ENCODE measurements at regions not wholly inside any gene's neighbourhood (a gene's known extent, or its start where the extent isn't known, plus 50 kb on each side); places are given as distances from the start of the nearest gene placed in this dataset.

DNA sequence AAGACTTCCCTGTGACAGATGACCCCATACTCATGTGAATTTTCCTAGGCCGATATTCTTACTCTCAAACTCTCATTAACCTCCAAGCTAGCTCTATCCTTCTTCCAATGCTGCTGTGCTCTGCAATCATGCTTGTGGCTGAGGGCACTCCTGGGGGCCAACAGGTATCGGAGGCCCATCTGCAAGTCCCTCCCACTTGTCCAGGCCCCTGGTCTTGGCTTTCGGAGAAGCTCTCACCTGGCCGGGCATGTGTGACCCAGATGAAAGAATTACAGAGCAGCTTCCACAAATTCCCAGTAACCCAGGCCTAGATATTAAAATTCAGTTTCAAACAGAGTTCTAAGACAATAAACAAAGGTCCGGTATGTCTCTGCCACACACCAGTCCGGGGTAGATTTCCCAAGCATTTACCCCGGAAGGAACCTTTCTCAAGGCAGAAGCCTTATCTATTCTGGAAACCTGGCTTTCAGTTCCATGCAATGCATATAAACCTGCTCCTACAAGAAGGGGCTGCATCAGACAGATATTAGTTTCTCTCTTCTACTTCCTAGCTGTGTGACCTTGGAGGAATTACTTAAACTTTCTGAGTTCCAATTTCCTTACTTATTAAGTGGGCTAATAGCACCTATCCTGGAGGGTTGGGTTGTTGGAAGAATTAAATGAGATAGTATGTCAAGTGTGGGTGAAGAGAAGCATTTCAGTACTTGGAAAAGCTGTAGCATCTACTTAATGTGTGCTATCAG lies 270.8 kb downstream of the PTTG2 start:
- no peak for DNase-seq (ENCODE audit: low spot score)

DNA sequence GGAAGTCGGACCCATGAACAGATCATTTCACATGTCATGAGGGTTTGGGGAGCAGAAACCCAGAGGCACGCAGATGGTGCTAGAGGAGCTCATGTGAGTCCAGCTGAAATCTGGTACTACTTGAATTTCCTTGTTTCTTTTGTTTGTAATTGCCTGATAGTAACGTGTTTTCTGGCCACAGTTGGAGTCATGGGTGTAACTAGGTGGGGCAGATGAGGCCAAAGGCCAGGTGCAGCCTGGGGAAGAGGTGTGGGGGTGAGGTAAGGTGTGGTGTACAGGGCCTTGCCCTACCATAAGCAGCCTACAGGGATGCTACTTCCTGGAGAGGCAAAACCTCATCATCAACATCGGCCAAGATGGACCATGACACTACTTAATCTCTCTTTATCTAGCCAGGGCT lies 271.4 kb downstream of the PTTG2 start:
- DNase-seq (ENCODE audit: low spot score), result no peak

DNA sequence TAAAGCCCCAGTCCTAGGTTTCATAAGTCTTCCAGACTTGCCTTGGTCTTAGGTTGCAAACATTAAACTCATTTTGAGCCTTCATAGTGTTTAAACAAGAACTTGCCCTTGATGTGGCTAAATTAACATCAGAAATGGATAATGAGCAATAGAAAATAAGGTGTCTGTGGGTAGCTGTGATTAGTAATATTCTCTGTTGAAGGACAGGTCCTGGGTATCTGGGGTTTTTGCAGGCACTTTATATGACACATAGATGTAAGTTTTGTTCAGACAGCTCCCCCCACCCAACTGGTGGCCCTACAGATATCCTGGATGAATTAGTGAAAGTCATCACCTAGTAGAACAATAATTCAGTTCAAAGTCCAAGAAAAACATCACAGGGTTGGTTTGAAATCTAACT lies 272.5 kb downstream of the PTTG2 start:
- no peak for DNase-seq (ENCODE audit: low spot score)

DNA sequence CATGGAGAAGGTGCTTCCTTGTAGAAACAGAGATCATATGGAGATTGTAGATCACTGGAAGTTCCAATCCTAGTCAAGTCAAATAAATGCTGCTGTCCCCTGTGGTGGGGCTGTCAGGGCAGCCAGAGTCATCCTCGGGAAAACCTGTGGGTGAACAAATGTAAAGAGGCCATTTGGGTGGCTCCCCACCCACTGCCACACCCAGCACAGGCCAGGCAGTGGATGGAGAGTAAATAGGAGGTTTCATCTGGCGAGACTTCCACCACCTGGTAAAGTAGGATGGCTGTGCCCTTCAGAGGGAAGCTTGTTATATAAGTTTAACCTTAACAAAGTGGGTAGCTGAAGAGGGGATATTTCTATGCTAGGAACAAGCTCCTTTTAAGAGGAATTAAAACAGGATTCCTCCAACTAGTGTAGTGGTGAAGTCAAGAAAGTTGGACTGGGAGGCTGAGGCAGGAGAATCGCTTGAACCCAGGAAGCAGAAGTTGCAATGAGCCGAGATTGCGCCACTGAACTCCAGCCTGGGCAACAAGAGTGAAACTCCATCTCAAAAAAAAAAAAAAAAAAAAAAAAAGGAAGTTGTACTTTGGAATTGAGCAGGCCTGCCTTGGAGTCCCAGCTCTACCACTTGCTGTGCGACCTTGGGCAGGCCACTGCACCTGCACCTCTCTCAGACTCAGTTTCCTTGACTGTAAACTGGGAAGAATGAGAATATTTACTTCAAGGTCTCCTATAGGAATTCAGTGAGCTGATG lies 273.7 kb downstream of the PTTG2 start:
- DNase-seq (ENCODE audit: low spot score), result no peak

DNA sequence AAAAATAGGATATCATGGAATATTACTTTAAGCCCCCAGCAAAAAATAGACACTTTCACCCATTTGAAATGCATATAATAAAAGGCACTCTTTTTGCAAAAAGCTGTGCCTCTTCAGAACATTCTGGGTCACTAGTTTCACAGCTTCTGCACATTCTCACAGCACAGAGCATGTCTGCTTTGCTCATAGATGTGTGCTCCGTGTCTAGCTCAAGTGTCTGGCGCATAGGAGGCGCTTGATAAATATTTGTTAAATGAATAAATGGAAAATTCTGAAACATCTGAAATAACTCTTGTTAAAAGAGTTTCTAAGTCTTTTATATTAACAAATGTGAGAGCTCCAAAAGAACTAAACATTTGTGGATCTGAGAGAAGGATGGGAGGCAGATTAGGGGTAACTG lies 275.2 kb downstream of the PTTG2 start:
- no peak for DNase-seq (ENCODE audit: low spot score)

DNA sequence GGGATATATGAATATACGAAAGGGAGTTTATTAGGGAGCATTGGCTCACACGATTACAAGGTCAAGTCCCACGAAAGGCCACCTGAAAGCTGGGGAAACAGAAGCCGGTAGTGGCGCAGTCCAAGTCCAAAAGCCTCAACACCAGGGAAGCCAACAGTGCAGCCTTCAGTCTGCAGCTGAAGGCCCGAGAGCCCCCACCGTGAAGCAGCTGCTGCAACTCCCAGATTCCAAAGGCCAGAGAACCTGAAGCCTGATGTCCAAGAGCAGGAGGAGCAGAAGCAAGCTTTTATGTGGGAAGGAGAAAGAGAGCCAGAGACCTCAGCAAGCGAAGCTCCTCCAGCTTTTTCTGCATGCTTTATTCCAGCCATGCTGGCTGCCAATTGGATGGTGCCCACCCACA lies 275.8 kb downstream of the PTTG2 start:
- no peak for DNase-seq (ENCODE audit: low spot score)

DNA sequence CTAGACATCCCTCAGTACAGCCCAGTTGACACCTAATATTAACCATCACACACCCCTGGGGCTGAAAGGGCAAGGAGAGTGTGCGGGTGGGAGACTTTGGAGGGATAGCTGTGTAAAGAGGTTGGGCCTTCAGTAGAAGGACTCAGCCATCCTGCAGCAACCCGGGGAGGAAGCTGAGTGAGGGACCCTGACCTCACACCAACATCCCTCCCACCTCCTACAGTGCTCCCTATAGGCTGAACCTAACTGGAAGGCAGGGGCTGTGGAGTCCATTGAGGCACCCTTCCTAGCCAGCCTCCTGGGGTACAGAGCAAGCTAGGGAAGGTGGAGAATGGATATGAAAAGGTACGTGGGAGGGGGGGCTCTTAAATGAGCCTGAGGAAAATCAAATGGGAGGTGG lies 276.3 kb downstream of the PTTG2 start:
- DNase-seq (ENCODE audit: low spot score), result no peak

DNA sequence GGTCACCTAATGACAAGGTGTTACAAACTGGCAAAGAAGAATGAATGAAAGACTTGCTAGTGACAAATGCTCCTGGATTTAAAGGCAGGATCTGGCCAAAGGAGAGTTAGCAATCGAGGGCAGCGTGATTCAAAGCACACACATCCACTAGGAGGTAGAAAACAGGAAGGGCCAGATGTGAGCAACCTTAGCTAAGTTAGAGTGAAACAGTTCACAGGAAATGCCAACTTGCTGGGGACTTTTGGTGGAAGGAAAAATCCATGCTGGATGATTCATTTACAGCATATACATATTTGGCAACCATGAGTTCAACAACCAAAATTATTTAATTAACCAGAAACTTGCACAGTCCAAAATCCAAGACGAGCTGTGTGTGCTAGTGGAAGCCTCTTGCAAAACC lies 276.9 kb downstream of the PTTG2 start:
- no peak for DNase-seq (ENCODE audit: low spot score)

DNA sequence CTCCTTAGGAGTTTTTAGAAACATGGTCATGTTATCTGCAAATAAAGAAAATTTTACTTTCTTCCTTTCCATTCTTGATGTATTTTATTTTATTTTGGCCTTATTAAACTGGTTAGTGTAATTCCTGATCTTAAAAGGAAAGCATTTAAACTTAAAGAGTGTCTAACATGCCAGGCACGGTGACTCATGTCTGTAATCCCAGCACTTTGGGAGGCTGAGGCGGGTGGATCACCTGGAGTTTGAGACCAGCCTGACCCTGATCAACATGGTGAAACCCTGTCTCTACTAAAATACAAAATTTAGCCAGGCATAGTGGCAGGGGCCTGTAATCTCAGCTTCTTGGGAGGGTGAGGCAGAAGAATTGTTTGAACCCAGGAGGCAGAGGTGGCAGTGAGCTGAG lies 281.3 kb downstream of the PTTG2 start:
- no peak for DNase-seq (ENCODE audit: low spot score)

DNA sequence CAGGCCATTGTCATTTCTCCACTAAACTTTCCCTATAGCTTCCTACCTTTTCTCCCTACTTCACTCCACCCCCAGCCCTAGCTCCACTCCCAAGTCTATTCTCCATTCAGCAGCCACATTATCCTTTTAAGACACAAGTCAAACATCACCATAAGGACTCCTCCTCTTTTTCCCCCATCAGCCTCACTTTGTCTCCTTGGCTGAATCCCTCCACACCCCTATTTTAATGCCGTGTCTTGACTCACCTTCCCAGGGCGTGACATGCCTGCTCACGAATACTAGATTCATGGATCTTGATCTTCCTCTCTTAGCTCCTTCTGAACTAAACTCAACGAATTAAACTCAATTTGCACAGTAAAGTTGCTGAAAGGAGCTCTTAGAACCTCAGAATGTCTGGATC lies 281.9 kb downstream of the PTTG2 start:
- DNase-seq (ENCODE audit: low spot score), result no peak

DNA sequence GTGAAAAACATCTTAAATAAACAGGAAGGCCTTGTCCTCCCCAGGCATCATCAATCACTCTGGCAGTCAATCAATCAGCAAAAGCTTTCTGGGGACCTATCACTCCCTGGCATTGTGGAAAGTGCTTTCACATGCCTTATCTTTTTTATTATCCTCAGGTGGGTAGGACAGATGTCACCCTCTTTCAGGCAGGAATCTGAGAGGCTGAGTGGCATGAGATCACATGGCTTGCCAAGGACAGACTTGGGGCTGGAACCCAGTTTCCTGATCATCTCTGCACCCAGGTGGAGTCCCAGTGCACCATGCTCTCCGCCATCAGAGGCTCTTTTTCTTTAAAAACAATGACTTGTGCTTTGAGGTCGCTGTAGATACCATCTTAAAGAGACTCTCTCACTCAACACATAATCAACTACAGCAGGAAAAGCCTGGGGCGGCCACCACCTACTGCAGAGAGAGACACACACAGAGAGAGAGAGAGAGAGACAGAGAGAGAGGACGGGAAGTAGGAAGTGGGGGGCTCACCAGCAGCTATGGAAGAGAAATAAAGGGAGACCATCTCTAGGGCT lies 282.7 kb downstream of the PTTG2 start:
- DNase-seq (ENCODE audit: low spot score), result no peak

DNA sequence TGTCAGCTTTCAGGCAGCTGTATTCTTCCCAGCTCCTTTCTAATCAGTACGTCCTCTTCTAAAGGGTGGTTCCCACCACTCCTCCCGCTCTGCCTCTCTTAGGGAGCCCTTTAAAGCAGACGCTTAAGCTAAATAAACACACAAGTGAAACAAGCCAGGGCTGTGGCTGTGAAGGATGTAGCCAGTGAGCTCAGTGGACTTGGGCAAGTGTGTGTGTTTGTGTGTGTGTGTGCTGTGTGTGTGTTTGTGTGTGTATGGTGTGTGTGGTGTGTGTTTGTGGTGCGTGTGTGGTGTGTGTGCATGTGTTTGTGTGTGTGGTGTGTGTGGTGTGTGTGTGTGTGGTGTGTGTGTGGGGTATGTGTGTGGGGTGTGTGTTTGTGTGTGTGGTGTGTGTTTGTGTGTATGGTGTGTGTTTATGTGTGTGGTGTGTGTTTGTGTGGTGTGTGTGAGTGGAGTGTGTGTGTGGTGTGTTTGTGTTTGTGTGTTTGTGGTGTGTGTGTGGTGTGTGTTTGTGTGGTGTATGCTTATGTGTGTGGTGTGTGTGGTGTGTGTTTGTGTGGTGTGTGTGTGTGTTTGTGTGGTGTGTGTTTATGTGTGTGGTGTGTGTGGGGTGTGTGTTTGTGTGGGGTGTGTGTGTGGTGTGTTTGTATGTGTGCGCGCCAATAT lies 283.3 kb downstream of the PTTG2 start:
- no peak for DNase-seq (ENCODE audit: low spot score)

DNA sequence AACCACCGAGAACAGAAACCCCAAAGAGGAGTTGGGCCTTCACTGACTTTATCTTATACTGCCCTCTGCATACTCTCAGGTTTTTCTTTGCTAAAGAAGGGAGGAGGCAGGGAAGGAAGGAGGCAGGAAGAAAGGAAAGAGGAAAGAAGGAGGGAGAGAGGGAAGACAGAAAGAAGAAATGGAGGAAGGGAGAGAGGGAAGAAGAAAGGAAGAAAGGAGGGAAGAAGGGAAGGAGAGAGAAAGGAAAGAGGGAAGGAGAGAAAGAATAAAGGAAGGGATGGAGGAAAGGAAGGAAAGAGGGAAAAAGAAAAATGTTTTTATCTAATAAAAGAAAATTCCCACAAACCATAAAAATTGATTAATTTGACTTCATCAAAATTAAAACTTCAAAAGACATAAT lies 294.6 kb downstream of the PTTG2 start:
- DNase-seq (ENCODE audit: low spot score), result no peak

DNA sequence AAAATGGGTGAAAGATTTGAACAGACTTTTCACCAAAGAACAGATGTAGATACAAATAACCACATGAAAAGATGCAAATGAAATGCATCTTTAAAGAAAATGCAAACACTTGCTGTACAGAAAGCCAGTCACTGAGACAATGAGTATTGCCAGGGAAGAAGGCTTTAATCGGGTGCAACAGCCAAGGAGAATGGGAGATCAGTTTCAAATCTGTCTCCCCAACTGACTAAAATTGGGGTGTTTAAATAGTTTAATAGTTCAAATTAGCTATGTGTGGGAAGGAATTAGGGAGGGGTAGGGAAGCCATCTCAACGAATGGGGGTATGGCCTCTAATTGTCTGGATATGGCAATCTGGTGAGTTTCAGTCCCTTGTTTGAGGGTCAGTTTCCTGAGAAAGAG lies 295.4 kb downstream of the PTTG2 start:
- DNase-seq (ENCODE audit: low spot score), result no peak

DNA sequence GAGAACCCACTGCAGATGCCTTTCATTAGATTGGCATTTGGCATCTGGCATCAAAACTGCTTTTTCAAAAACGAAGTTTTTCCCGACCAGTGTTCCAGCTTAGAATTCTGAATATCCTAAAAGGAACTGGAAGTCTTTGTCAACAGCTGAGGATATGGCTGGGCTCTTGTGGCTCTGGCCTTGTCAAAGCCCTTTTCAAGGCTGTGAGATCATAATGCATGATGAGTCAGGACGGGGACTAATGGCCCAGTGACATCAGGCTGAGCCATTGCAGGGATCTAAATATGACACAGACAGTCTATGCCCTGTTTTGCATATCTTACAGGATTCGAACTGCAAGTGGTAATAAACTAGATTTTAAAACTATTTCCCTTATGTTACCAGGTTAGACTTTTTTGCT lies 306.4 kb downstream of the PTTG2 start:
- peak; percentile 92 for DNase-seq (ENCODE audit: low spot score)

DNA sequence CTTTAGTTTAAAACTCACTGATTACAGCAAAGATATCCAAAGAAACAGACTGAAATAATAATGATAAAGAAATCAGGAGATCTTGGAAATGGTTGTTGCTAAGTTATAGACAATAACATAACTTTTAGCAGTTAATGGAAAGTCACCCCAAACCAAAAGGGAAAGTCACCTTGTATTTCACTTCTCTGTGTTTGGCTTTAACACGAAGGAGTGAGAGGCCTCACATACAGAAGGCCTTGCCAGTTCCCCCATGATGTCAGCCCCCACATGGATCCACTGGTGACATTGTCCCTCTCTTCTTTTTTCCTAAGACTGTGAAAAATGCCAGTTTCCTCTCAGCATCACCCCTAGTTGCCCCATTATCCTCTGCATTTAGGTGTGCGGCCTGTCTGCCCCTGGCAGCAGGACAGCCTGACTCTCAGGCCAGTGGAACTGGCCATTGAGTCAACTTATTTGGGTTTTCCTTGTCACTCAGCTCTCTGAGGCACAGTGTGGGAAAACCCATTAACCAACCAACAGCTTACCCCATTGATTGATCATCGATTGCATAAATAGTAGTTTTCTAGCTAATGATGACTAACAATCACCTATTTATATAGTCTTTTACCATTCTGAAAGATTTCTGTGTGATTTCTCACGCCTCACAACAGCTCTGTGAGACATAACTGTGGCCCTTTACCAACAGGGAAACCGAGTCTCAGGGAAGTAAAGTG lies 308.1 kb downstream of the PTTG2 start:
- DNase-seq (ENCODE audit: low spot score), result no peak

DNA sequence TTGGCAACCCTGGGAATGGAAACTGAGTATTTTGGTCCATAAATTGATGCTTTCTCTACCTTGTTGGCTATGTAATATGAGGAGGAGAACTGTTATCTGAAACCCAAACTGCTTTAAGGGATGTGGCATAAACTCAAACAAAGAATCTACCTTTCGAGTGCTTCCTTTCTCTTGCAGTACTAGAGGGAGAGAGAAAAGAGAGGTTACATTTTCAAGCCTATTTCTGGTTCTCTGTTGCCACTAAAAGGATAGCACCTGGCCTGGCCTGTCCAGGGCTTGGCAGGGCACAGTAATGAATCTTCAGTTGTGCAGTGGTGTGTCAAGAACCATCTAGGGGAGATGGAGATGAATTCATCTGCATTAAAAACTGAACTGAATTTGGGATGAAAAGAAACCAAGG lies 308.6 kb downstream of the PTTG2 start:
- no peak for DNase-seq (ENCODE audit: low spot score)

DNA sequence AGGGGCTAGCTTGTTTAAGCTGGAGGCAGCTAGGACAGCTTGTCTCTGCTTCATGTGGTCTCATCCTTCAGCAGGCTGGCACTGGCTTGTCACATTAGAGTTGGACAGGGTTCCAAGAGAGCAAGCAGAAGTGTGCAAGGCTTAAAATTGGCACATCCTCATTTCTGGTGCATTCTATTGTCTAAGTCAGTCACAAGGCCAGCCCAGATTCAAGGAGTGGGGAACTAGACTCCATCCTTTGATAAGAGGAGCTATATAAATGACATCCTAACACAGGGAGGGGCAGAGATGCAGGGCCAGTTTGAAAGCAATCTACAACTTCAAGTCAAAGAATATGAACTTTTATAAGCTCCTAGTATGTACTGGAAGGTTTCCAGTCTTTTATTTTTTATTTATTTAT lies 313.2 kb downstream of the PTTG2 start:
- peak; percentile 81 for DNase-seq (ENCODE audit: low spot score)

DNA sequence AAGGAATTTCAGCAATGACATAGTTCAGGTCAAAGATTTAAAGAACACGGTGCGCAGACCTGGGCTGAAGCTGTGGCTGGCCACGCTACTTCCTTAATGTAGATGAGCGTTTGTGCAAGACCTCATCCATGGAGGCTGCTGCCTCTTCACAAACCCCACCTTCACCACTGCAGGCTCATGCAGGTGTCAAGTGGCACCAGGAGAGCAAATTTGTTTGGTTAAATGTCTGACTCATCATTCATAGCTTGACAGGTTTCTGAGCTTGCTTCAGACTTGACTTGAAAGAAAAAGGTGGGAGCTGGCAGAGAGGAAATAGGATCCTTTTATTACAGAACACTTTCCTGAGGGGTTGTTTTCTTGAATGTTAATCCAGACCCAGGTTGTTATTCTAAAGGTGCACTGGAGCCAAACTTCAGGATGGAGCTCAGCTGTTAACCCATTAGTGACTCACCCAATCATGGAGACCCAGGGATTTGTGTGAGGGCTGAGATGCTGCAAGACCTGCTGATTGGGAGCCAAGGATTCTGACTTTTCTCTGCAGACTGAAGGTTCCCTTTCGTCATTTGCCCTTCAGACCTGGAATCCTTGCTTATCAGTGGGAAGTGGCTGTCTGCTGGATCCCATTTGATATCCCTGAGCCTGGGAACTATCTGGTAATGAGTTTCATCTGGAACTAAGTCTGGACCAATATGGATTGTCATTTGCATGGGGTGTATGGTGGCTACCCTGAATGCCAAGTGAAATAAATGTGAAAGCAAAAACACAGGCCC lies 315.3 kb downstream of the PTTG2 start:
- DNase-seq (ENCODE audit: low spot score), result no peak

DNA sequence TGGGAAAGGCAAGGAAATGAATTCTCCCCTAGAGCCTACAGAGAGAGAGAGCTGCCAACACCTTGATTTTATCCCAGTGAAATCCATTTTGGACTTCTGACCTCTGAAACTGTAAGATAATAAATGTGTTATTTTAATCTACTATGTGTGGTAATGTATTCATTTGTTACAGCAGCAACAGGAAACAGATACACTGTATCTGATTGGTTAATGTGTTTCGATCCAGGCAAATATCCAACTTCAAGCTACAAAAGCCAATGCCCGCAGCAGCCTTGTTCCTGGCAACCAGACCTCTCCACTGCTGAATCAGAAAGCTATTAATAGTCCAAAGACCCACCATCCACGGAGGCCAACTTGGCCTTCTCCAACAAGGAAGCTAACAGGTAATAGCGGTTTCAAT lies 318.1 kb downstream of the PTTG2 start:
- no peak for DNase-seq (ENCODE audit: low spot score)

DNA sequence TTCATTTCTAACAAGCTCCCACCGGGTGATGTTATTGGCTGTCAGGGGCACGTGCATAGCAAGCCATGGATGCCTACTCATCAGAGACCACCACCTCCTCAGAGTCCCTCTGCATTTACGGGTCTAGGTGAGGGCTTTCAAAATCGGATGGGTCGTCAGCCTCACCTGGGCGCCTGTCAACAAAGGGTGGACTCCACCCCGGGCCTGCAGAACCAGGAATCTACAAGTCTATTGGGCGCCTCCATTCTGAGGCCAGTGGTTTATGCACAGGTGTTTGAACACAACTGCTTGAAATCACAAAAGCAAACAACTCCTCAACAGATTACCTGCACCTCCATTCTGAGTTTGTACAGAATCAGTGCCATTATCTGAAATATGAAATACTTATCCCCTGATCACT lies 318.9 kb downstream of the PTTG2 start:
- no peak for DNase-seq (ENCODE audit: low spot score)

All from pons (tissue), 1 donor.